Body of pancreas (tissue), 4 donors: ENCODE measurements at regions not wholly inside any gene's neighbourhood (a gene's known extent, or its start where the extent isn't known, plus 50 kb on each side); places are given as distances from the start of the nearest gene placed in this dataset.

ENCODE experiments used
- POLR2A ChIP-seq, 3 donors: fragments of 450-650 bp; IDR thresholded peaks; one replicate each; pipeline ENCODE4 v1.6.1; 2016; ENCODE audit warnings: antibody characterized with exemption in 3 of 3, mild to moderate bottlenecking in 2 of 3
- TF ChIP-seq, protein P1 (sequence below), 7 experiments: fragments of 450-650 bp in 4 of 7; fragments of 200-600 bp in 3 of 7; sonication (generic) in 3 of 7; IDR thresholded peaks; one replicate each; pipeline ENCODE4 v1.5.1; 2016 to 2019; ENCODE audit warnings: antibody characterized with exemption in 7 of 7

- TF ChIP-seq, protein P1, sequence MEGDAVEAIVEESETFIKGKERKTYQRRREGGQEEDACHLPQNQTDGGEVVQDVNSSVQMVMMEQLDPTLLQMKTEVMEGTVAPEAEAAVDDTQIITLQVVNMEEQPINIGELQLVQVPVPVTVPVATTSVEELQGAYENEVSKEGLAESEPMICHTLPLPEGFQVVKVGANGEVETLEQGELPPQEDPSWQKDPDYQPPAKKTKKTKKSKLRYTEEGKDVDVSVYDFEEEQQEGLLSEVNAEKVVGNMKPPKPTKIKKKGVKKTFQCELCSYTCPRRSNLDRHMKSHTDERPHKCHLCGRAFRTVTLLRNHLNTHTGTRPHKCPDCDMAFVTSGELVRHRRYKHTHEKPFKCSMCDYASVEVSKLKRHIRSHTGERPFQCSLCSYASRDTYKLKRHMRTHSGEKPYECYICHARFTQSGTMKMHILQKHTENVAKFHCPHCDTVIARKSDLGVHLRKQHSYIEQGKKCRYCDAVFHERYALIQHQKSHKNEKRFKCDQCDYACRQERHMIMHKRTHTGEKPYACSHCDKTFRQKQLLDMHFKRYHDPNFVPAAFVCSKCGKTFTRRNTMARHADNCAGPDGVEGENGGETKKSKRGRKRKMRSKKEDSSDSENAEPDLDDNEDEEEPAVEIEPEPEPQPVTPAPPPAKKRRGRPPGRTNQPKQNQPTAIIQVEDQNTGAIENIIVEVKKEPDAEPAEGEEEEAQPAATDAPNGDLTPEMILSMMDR (IDR thresholded peaks at IDR 0.05) = no peak
- TF ChIP-seq POLR2A (IDR thresholded peaks at IDR 0.05) = no peak
These were observed 144.7 kb downstream of the PDGFRA start for GRCh38 chr4:54373718-54374210.
